GM23338 (cell line): ENCODE measurements at regions not wholly inside any gene's neighbourhood (a gene's known extent, or its start where the extent isn't known, plus 50 kb on each side); places are given as distances from the start of the nearest gene placed in this dataset.

Experiments used
- ATAC-seq: fragments of 200-7000 bp; cut with Tn5 transposase; 3 replicates; pipeline ENCODE4 v1.9.1; 2020
- DNase-seq: peaks from one replicate; pipeline ENCODE4 v3.0.0-alpha.2; 2015; ENCODE audit warnings: low spot score
- H2AFZ ChIP-seq: fragments of 200-600 bp; sonication (generic); 2 replicates; pipeline ENCODE4 v1.8.0; 2016; ENCODE audit warnings: antibody characterized with exemption, mild to moderate bottlenecking, moderate library complexity
- H3F3A ChIP-seq: fragments of 200-600 bp; sonication (generic); replicated peaks from 2 replicates; pipeline ENCODE4 v1.8.0; 2017; ENCODE audit warnings: antibody characterized with exemption, mixed run types, low read depth
- H3K27ac ChIP-seq: fragments of 200-600 bp; sonication (generic); 2 replicates; pipeline ENCODE4 v1.6.1; 2016; ENCODE audit warnings: low read depth
- H3K27me3 ChIP-seq: fragments of 200-600 bp; sonication (generic); 2 replicates; pipeline ENCODE4 v1.8.0; 2016; ENCODE audit warnings: mild to moderate bottlenecking, mixed run types, moderate library complexity; ENCODE audit not compliant: insufficient read depth
- H3K36me3 ChIP-seq: fragments of 200-600 bp; sonication (generic); 2 replicates; pipeline ENCODE4 v1.8.0; 2016; ENCODE audit warnings: mild to moderate bottlenecking; ENCODE audit not compliant: insufficient read depth
- H3K4me1 ChIP-seq: fragments of 200-600 bp; sonication (generic); 2 replicates; pipeline ENCODE4 v1.8.0; 2016; ENCODE audit warnings: mild to moderate bottlenecking, moderate library complexity; ENCODE audit not compliant: insufficient read depth
- H3K4me2 ChIP-seq: fragments of 200-600 bp; sonication (generic); 2 replicates; pipeline ENCODE4 v1.7.1; 2017; ENCODE audit warnings: mixed run types
- H3K4me3 ChIP-seq: fragments of 200-600 bp; sonication (generic); 2 replicates; pipeline ENCODE4 v1.6.1; 2016; ENCODE audit warnings: mixed run types
- H3K79me2 ChIP-seq: fragments of 200-600 bp; sonication (generic); replicated peaks from 2 replicates; pipeline ENCODE4 v1.8.0; 2017; ENCODE audit warnings: mild to moderate bottlenecking; ENCODE audit not compliant: insufficient read depth
- H3K9me2 ChIP-seq: fragments of 200-600 bp; sonication (generic); 2 replicates; pipeline ENCODE4 v1.8.0; 2017; ENCODE audit not compliant: insufficient read depth
- H4K20me1 ChIP-seq: fragments of 200-600 bp; sonication (generic); replicated peaks from 2 replicates; pipeline ENCODE4 v1.8.0; 2017; ENCODE audit warnings: mild to moderate bottlenecking; ENCODE audit not compliant: insufficient read depth
- H3K27ac Mint-ChIP-seq: 2 replicates; pipeline ENCODE4 v1.8.0; 2020; ENCODE audit warnings: inconsistent platforms, mild to moderate bottlenecking, moderate library complexity, mixed read lengths
- H3K27me3 Mint-ChIP-seq: 3 replicates; pipeline ENCODE4 v1.8.0; 2022; ENCODE audit warnings: low read depth, mild to moderate bottlenecking, moderate library complexity, mixed read lengths, inconsistent platforms; ENCODE audit not compliant: insufficient read depth, poor library complexity
- H3K36me3 Mint-ChIP-seq: 3 replicates; pipeline ENCODE4 v1.8.0; 2021; ENCODE audit warnings: low read depth, mild to moderate bottlenecking, inconsistent platforms, moderate library complexity, mixed read lengths
- H3K4me1 Mint-ChIP-seq: 3 replicates; pipeline ENCODE4 v1.8.0; 2020; ENCODE audit warnings: mild to moderate bottlenecking, inconsistent platforms, mixed read lengths
- H3K4me3 Mint-ChIP-seq: 3 replicates; pipeline ENCODE4 v1.8.0; 2021; ENCODE audit warnings: moderate library complexity, mild to moderate bottlenecking, inconsistent platforms, mixed read lengths
- H3K9me3 Mint-ChIP-seq: 3 replicates; pipeline ENCODE4 v1.8.0; 2020; ENCODE audit warnings: moderate library complexity, mild to moderate bottlenecking, inconsistent platforms, mixed read lengths
- CREB1 ChIP-seq: fragments of 250-450 bp; sonication (Bioruptor Pico); IDR thresholded peaks from 2 replicates; pipeline ENCODE4 v1.5.0; 2020; ENCODE audit warnings: low read depth, mild to moderate bottlenecking, moderate library complexity
- CTCF ChIP-seq, 2 experiments: fragments of 200-600 bp in 1 of 2; sonication (generic) in 1 of 2; conservative IDR thresholded peaks; 2 replicates each; pipeline versions ENCODE4 v1.5.1 to v1.6.1; 2016 to 2017; ENCODE audit warnings: antibody characterized with exemption in 2 of 2, low read depth in 2 of 2, mild to moderate bottlenecking in 2 of 2, moderate library complexity in 1 of 2
- ETS1 ChIP-seq: IDR thresholded peaks from 2 replicates; pipeline ENCODE4 v1.6.1; 2016; ENCODE audit warnings: antibody characterized with exemption
- EZH2 ChIP-seq: fragments of 200-600 bp; sonication (generic); IDR thresholded peaks from one replicate; pipeline ENCODE4 v1.8.0; 2017; ENCODE audit warnings: antibody characterized with exemption, mild to moderate bottlenecking, low read depth; ENCODE audit not compliant: unreplicated experiment
- EZH2phosphoT487 ChIP-seq: fragments of 200-600 bp; sonication (generic); IDR thresholded peaks from one replicate; pipeline ENCODE4 v1.8.1; 2018; ENCODE audit warnings: antibody characterized with exemption; ENCODE audit not compliant: unreplicated experiment
- JUNB ChIP-seq: IDR thresholded peaks from one replicate; pipeline ENCODE4 v1.6.1; 2016; ENCODE audit warnings: antibody characterized with exemption; ENCODE audit not compliant: unreplicated experiment
- NANOG ChIP-seq: IDR thresholded peaks from 2 replicates; pipeline ENCODE4 v1.6.1; 2016; ENCODE audit warnings: antibody characterized with exemption, borderline replicate concordance
- POLR2AphosphoS5 ChIP-seq: IDR thresholded peaks from 2 replicates; pipeline ENCODE4 v1.6.1; 2016; ENCODE audit warnings: antibody characterized with exemption, low read depth
- STAT1 ChIP-seq: IDR thresholded peaks from one replicate; pipeline ENCODE4 v1.6.1; 2016; ENCODE audit warnings: antibody characterized with exemption; ENCODE audit not compliant: unreplicated experiment
- ZNF114 ChIP-seq: fragments of 250-450 bp; sonication (Bioruptor Pico); IDR thresholded peaks from 2 replicates; pipeline ENCODE4 v1.5.0; 2020; ENCODE audit warnings: mild to moderate bottlenecking, moderate library complexity
- ZNF331 ChIP-seq: fragments of 250-450 bp; sonication (Bioruptor Pico); IDR thresholded peaks from 2 replicates; pipeline ENCODE4 v1.5.0; 2020; ENCODE audit warnings: low read depth, mild to moderate bottlenecking, moderate library complexity
- TF ChIP-seq, protein P1 (sequence below): fragments of 250-450 bp; sonication (Bioruptor Pico); IDR thresholded peaks from 2 replicates; pipeline ENCODE4 v1.5.0; 2020; ENCODE audit warnings: mild to moderate bottlenecking, moderate library complexity
- TF ChIP-seq, protein P2 (sequence below): IDR thresholded peaks from one replicate; pipeline ENCODE4 v1.6.1; 2018; ENCODE audit warnings: antibody characterized with exemption; ENCODE audit not compliant: unreplicated experiment

DNA sequence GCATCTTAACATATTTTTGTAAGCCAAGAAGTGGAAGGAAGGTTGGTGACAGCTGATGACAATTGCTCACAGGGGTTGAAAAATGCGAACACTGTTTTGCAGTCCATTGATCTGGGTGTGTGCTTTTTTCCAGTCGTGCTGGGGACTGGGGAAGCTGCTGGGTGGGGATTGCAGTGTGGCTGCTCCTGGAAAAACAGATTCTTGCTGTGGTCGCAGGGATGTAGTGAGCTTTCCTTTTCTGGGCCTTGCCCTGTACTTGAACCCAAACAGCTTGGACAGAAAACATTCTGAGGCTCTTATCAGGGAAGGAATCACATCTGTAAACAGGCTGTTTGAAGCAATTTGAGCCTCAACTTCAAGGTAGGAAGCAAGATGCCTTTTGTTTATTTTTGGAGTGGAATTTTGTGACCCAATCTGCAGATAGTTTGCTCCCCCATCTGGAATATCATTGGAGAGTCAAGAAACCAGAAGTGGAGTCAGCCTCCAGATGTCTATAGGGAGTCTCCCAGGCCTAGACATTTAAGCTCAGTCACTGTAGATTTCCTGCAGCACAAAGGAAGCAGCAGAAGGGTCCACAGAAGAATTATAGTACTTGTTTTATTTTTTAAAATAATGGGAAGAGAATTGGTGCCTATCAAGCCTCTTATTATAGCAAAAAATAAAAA is 279.2 kb upstream of the FERMT1 start:
- Histone ChIP-seq H2AFZ (peak overlapping the region; percentile 56; the same call in 1 of the 2 replicates), H4K20me1 (no peaks in the 10 kb centered on the region), H3K4me2 (no peak overlapping the region), H3K4me3 (no peak overlapping the region), H3K27me3 (no peaks in the 10 kb centered on the region), H3F3A (no peaks in the 10 kb centered on the region), H3K9me2 (peaks cover 3% of the 10 kb centered on the region; the same call in 1 of the 2 replicates), H3K79me2 (no peaks in the 10 kb centered on the region), H3K36me3 (no peaks in the 10 kb centered on the region), H3K4me1 (peaks cover under 1% of the 10 kb centered on the region), H3K27ac (no peak overlapping the region)
- Mint-ChIP-seq H3K4me3 (no peak overlapping the region), H3K36me3 (no peaks in the 10 kb centered on the region), H3K4me1 (peaks cover 9% of the 10 kb centered on the region), H3K27ac (no peak overlapping the region), H3K27me3 (peaks cover 1% of the 10 kb centered on the region), H3K9me3 (no peaks in the 10 kb centered on the region)
- TF ChIP-seq ETS1, result no peak
- no peak for TF ChIP-seq CREB1
- no peak for TF ChIP-seq ZNF114 (CRISPR knock-in tag)
- TF ChIP-seq JUNB, result no peak
- TF ChIP-seq, protein P1, sequence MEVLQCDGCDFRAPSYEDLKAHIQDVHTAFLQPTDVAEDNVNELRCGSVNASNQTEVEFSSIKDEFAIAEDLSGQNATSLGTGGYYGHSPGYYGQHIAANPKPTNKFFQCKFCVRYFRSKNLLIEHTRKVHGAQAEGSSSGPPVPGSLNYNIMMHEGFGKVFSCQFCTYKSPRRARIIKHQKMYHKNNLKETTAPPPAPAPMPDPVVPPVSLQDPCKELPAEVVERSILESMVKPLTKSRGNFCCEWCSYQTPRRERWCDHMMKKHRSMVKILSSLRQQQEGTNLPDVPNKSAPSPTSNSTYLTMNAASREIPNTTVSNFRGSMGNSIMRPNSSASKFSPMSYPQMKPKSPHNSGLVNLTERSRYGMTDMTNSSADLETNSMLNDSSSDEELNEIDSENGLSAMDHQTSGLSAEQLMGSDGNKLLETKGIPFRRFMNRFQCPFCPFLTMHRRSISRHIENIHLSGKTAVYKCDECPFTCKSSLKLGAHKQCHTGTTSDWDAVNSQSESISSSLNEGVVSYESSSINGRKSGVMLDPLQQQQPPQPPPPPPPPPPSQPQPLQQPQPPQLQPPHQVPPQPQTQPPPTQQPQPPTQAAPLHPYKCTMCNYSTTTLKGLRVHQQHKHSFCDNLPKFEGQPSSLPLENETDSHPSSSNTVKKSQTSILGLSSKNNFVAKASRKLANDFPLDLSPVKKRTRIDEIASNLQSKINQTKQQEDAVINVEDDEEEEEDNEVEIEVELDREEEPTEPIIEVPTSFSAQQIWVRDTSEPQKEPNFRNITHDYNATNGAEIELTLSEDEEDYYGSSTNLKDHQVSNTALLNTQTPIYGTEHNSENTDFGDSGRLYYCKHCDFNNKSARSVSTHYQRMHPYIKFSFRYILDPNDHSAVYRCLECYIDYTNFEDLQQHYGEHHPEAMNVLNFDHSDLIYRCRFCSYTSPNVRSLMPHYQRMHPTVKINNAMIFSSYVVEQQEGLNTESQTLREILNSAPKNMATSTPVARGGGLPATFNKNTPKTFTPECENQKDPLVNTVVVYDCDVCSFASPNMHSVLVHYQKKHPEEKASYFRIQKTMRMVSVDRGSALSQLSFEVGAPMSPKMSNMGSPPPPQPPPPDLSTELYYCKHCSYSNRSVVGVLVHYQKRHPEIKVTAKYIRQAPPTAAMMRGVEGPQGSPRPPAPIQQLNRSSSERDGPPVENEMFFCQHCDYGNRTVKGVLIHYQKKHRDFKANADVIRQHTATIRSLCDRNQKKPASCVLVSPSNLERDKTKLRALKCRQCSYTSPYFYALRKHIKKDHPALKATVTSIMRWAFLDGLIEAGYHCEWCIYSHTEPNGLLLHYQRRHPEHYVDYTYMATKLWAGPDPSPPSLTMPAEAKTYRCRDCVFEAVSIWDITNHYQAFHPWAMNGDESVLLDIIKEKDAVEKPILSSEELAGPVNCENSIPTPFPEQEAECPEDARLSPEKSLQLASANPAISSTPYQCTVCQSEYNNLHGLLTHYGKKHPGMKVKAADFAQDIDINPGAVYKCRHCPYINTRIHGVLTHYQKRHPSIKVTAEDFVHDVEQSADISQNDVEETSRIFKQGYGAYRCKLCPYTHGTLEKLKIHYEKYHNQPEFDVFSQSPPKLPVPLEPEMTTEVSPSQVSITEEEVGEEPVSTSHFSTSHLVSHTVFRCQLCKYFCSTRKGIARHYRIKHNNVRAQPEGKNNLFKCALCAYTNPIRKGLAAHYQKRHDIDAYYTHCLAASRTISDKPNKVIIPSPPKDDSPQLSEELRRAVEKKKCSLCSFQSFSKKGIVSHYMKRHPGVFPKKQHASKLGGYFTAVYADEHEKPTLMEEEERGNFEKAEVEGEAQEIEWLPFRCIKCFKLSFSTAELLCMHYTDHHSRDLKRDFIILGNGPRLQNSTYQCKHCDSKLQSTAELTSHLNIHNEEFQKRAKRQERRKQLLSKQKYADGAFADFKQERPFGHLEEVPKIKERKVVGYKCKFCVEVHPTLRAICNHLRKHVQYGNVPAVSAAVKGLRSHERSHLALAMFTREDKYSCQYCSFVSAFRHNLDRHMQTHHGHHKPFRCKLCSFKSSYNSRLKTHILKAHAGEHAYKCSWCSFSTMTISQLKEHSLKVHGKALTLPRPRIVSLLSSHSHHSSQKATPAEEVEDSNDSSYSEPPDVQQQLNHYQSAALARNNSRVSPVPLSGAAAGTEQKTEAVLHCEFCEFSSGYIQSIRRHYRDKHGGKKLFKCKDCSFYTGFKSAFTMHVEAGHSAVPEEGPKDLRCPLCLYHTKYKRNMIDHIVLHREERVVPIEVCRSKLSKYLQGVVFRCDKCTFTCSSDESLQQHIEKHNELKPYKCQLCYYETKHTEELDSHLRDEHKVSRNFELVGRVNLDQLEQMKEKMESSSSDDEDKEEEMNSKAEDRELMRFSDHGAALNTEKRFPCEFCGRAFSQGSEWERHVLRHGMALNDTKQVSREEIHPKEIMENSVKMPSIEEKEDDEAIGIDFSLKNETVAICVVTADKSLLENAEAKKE (CRISPR knock-in tag), result no peak
- no peak for TF ChIP-seq STAT1
- TF ChIP-seq EZH2, result no peak
- TF ChIP-seq ZNF331 (CRISPR knock-in tag), result no peak
- TF ChIP-seq POLR2AphosphoS5, result no peak
- TF ChIP-seq EZH2phosphoT487, result no peak
- TF ChIP-seq CTCF (conservative IDR thresholded peaks at IDR 0.05; ENCODE audit: low read depth in 2 of 2), result no peak
- TF ChIP-seq, protein P2, sequence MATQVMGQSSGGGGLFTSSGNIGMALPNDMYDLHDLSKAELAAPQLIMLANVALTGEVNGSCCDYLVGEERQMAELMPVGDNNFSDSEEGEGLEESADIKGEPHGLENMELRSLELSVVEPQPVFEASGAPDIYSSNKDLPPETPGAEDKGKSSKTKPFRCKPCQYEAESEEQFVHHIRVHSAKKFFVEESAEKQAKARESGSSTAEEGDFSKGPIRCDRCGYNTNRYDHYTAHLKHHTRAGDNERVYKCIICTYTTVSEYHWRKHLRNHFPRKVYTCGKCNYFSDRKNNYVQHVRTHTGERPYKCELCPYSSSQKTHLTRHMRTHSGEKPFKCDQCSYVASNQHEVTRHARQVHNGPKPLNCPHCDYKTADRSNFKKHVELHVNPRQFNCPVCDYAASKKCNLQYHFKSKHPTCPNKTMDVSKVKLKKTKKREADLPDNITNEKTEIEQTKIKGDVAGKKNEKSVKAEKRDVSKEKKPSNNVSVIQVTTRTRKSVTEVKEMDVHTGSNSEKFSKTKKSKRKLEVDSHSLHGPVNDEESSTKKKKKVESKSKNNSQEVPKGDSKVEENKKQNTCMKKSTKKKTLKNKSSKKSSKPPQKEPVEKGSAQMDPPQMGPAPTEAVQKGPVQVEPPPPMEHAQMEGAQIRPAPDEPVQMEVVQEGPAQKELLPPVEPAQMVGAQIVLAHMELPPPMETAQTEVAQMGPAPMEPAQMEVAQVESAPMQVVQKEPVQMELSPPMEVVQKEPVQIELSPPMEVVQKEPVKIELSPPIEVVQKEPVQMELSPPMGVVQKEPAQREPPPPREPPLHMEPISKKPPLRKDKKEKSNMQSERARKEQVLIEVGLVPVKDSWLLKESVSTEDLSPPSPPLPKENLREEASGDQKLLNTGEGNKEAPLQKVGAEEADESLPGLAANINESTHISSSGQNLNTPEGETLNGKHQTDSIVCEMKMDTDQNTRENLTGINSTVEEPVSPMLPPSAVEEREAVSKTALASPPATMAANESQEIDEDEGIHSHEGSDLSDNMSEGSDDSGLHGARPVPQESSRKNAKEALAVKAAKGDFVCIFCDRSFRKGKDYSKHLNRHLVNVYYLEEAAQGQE, result no peak
- TF ChIP-seq NANOG, result no peak
- no peak for ATAC-seq
- no peak for DNase-seq
